ENCODE measurements at regions not wholly inside any gene's neighbourhood (a gene's known extent, or its start where the extent isn't known, plus 50 kb on each side); places are given as distances from the start of the nearest gene placed in this dataset.

GRCh38 chr16:86018071-86018470, 119.1 kb downstream of the IRF8 start:
- Histone ChIP-seq H3K27me3 (replicated peaks; ENCODE audit: insufficient read depth, low read length) (peaks cover 32% of the 10 kb centered on the region), H3K9ac (ENCODE audit: low read length) (no peak overlapping the region), H4K20me1 (ENCODE audit: insufficient read depth, low read length) (no peaks in the 10 kb centered on the region), H3K4me2 (ENCODE audit: low read depth, low read length) (no peak overlapping the region), H3K27ac (ENCODE audit: low read length) (no peak overlapping the region), H3K79me2 (ENCODE audit: low read length) (no peaks in the 10 kb centered on the region), H3K9me3 (replicated peaks; ENCODE audit: insufficient read depth, low read length) (no peaks in the 10 kb centered on the region), H3K36me3 (replicated peaks; ENCODE audit: insufficient read depth, low read length) (no peaks in the 10 kb centered on the region), H3K9me2 (replicated peaks; ENCODE audit: insufficient read depth, low read length) (no peaks in the 10 kb centered on the region), H3F3A (ENCODE audit: insufficient read depth, low read length) (no peaks in the 10 kb centered on the region), H3K4me1 (ENCODE audit: low read length) (no peaks in the 10 kb centered on the region), H3K4me3 (ENCODE audit: low read length) (no peak overlapping the region), H2AFZ (ENCODE audit: low read length) (no peak overlapping the region)
- TF ChIP-seq, protein P1, sequence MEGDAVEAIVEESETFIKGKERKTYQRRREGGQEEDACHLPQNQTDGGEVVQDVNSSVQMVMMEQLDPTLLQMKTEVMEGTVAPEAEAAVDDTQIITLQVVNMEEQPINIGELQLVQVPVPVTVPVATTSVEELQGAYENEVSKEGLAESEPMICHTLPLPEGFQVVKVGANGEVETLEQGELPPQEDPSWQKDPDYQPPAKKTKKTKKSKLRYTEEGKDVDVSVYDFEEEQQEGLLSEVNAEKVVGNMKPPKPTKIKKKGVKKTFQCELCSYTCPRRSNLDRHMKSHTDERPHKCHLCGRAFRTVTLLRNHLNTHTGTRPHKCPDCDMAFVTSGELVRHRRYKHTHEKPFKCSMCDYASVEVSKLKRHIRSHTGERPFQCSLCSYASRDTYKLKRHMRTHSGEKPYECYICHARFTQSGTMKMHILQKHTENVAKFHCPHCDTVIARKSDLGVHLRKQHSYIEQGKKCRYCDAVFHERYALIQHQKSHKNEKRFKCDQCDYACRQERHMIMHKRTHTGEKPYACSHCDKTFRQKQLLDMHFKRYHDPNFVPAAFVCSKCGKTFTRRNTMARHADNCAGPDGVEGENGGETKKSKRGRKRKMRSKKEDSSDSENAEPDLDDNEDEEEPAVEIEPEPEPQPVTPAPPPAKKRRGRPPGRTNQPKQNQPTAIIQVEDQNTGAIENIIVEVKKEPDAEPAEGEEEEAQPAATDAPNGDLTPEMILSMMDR (IDR thresholded peaks at IDR 0.05; ENCODE audit: low read length) = no peak
- no peak for TF ChIP-seq EZH2phosphoT487 (IDR thresholded peaks at IDR 0.05; ENCODE audit: low read length)
- no peak for TF ChIP-seq EZH2 (optimal IDR thresholded peaks at IDR 0.05; ENCODE audit: low read depth, low read length)
- DNase-seq = no peak

GRCh38 chr16:86018487-86018886, 119.5 kb downstream of the IRF8 start:
- no peak overlapping the region for H3K4me3 ChIP-seq (ENCODE audit: low read length)
- H3K79me2 ChIP-seq (ENCODE audit: low read length) = no peaks in the 10 kb centered on the region
- no peak overlapping the region for H3K4me2 ChIP-seq (ENCODE audit: low read depth, low read length)
- H3K36me3 ChIP-seq (replicated peaks; ENCODE audit: insufficient read depth, low read length) = no peaks in the 10 kb centered on the region
- no peaks in the 10 kb centered on the region for H3K9me2 ChIP-seq (replicated peaks; ENCODE audit: insufficient read depth, low read length)
- no peak overlapping the region for H3K9ac ChIP-seq (ENCODE audit: low read length)
- DNase-seq = no peak
- no peaks in the 10 kb centered on the region for H3K4me1 ChIP-seq (ENCODE audit: low read length)
- no peaks in the 10 kb centered on the region for H3F3A ChIP-seq (ENCODE audit: insufficient read depth, low read length)
- TF ChIP-seq EZH2phosphoT487 (IDR thresholded peaks at IDR 0.05; ENCODE audit: low read length) (no peak), EZH2 (optimal IDR thresholded peaks at IDR 0.05; ENCODE audit: low read depth, low read length) (no peak)
- TF ChIP-seq, protein P1 (IDR thresholded peaks at IDR 0.05; ENCODE audit: low read length) = no peak
- H3K27ac ChIP-seq (ENCODE audit: low read length) = no peak overlapping the region
- H3K9me3 ChIP-seq (replicated peaks; ENCODE audit: insufficient read depth, low read length) = no peaks in the 10 kb centered on the region
- peaks cover 32% of the 10 kb centered on the region for H3K27me3 ChIP-seq (replicated peaks; ENCODE audit: insufficient read depth, low read length)
- no peaks in the 10 kb centered on the region for H4K20me1 ChIP-seq (ENCODE audit: insufficient read depth, low read length)
- H2AFZ ChIP-seq (ENCODE audit: low read length) = no peak overlapping the region

GRCh38 chr16:86018941-86019340, 120.0 kb downstream of the IRF8 start:
- Histone ChIP-seq H4K20me1 (ENCODE audit: insufficient read depth, low read length) (no peaks in the 10 kb centered on the region), H3K79me2 (ENCODE audit: low read length) (no peaks in the 10 kb centered on the region), H2AFZ (ENCODE audit: low read length) (no peak overlapping the region), H3K9me2 (replicated peaks; ENCODE audit: insufficient read depth, low read length) (no peaks in the 10 kb centered on the region), H3K9ac (ENCODE audit: low read length) (no peak overlapping the region), H3K4me1 (ENCODE audit: low read length) (no peaks in the 10 kb centered on the region), H3K36me3 (replicated peaks; ENCODE audit: insufficient read depth, low read length) (no peaks in the 10 kb centered on the region), H3K27ac (ENCODE audit: low read length) (no peak overlapping the region), H3K4me2 (ENCODE audit: low read depth, low read length) (no peak overlapping the region), H3K27me3 (replicated peaks; ENCODE audit: insufficient read depth, low read length) (peaks cover 35% of the 10 kb centered on the region), H3K4me3 (ENCODE audit: low read length) (no peak overlapping the region), H3K9me3 (replicated peaks; ENCODE audit: insufficient read depth, low read length) (no peaks in the 10 kb centered on the region), H3F3A (ENCODE audit: insufficient read depth, low read length) (no peaks in the 10 kb centered on the region)
- TF ChIP-seq EZH2 (optimal IDR thresholded peaks at IDR 0.05; ENCODE audit: low read depth, low read length) (no peak), EZH2phosphoT487 (IDR thresholded peaks at IDR 0.05; ENCODE audit: low read length) (no peak)
- TF ChIP-seq, protein P1 (IDR thresholded peaks at IDR 0.05; ENCODE audit: low read length) = no peak
- DNase-seq = no peak
